ENCODE measurements at regions not wholly inside any gene's neighbourhood (a gene's known extent, or its start where the extent isn't known, plus 50 kb on each side); places are given as distances from the start of the nearest gene placed in this dataset.

DNA sequence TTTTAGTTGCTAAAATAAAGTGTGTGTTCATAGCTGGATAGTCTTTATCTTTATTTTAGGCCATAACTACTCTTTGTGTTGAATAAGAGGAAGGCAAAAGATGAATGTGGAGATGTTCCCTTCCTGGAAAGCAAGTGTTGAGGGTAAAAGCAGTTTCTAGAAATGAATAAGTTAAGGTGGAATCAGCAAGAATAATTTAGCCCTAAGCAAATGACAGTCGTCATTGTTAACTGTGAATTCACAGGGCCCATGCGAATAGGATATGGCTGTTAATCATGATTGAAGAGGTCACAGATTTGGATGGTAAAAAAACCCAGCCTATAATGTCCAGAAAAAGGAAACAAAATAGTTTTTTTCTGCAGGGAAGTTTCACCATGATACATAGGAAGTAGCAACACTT is 167.8 kb upstream of the PPP3CA start:
- TF ChIP-seq, protein P1, sequence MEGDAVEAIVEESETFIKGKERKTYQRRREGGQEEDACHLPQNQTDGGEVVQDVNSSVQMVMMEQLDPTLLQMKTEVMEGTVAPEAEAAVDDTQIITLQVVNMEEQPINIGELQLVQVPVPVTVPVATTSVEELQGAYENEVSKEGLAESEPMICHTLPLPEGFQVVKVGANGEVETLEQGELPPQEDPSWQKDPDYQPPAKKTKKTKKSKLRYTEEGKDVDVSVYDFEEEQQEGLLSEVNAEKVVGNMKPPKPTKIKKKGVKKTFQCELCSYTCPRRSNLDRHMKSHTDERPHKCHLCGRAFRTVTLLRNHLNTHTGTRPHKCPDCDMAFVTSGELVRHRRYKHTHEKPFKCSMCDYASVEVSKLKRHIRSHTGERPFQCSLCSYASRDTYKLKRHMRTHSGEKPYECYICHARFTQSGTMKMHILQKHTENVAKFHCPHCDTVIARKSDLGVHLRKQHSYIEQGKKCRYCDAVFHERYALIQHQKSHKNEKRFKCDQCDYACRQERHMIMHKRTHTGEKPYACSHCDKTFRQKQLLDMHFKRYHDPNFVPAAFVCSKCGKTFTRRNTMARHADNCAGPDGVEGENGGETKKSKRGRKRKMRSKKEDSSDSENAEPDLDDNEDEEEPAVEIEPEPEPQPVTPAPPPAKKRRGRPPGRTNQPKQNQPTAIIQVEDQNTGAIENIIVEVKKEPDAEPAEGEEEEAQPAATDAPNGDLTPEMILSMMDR (IDR thresholded peaks at IDR 0.05): no peak
- TF ChIP-seq POLR2A (IDR thresholded peaks at IDR 0.05): no peak

Data from vagina (tissue), 2 donors.